Stimulated activated CD4-positive, alpha-beta T cell treated with anti-CD3 and anti-CD28 coated beads, Interleukin-2, amount 100 ng/mL, for 24 hours (primary cell): ENCODE measurements at regions not wholly inside any gene's neighbourhood (a gene's known extent, or its start where the extent isn't known, plus 50 kb on each side); places are given as distances from the start of the nearest gene placed in this dataset.
"Not testable (repeated sequence)": the region's sequence is repeated elsewhere in the genome, so short reads cannot be mapped to it uniquely, and the experiment has no call there.

ENCODE experiments used
- DNase-seq, 2 donors: peaks; one replicate each; pipeline ENCODE4 v3.0.0-alpha.2; 2020

- no peak for DNase-seq
Observed at GRCh38 chr12:58069268-58069963, 128.0 kb downstream of the ATP23 start.

- DNase-seq, result no peak
Observed at GRCh38 chr12:58071994-58072393, 130.6 kb downstream of the ATP23 start.

GRCh38 chr12:58074259-58074658 is 132.9 kb downstream of the ATP23 start:
- DNase-seq, result no peak

GRCh38 chr12:58079806-58080205 is 138.4 kb downstream of the ATP23 start:
- DNase-seq, result no peak

- no peak for DNase-seq
Observed at GRCh38 chr12:58081488-58081887, 140.1 kb downstream of the ATP23 start.

GRCh38 chr12:58082996-58083395 is 141.6 kb downstream of the ATP23 start:
- DNase-seq, result no peak

GRCh38 chr12:58086006-58086405 is 144.6 kb downstream of the ATP23 start:
- no peak for DNase-seq

- DNase-seq, result no peak
Observed at GRCh38 chr12:58086930-58087329, 145.6 kb downstream of the ATP23 start.

- DNase-seq, result no peak
Observed at GRCh38 chr12:58087423-58088127, 146.2 kb downstream of the ATP23 start.

- DNase-seq, result no peak
Observed at GRCh38 chr12:58089588-58089987, 148.2 kb downstream of the ATP23 start.

GRCh38 chr12:58090685-58091084 is 149.3 kb downstream of the ATP23 start:
- DNase-seq, result no peak

GRCh38 chr12:58095002-58095401 is 153.6 kb downstream of the ATP23 start:
- DNase-seq, result no peak

GRCh38 chr12:58097741-58098140 is 156.4 kb downstream of the ATP23 start:
- no peak for DNase-seq

GRCh38 chr12:58099476-58099875 is 158.1 kb downstream of the ATP23 start:
- no peak for DNase-seq

- no peak for DNase-seq
Observed at GRCh38 chr12:58104351-58104755, 163.0 kb downstream of the ATP23 start.

- DNase-seq, result no peak
Observed at GRCh38 chr12:58105225-58106119, 164.1 kb downstream of the ATP23 start.

GRCh38 chr12:58106195-58106594 is 164.8 kb downstream of the ATP23 start:
- no peak for DNase-seq

- no peak for DNase-seq
Observed at GRCh38 chr12:58117201-58117600, 175.8 kb downstream of the ATP23 start.

- no peak for DNase-seq
Observed at GRCh38 chr12:58117667-58118066, 176.3 kb downstream of the ATP23 start.

- DNase-seq, result not testable (repeated sequence)
Observed at GRCh38 chr12:58125761-58126160, 184.4 kb downstream of the ATP23 start.

GRCh38 chr12:58131986-58132755 is 190.8 kb downstream of the ATP23 start:
- DNase-seq, result no peak

- no peak for DNase-seq
Observed at GRCh38 chr12:58138424-58138823, 197.1 kb downstream of the ATP23 start.

GRCh38 chr12:58139894-58140293 is 198.5 kb downstream of the ATP23 start:
- no peak for DNase-seq
